ENCODE measurements at regions not wholly inside any gene's neighbourhood (a gene's known extent, or its start where the extent isn't known, plus 50 kb on each side); places are given as distances from the start of the nearest gene placed in this dataset.

GRCh38 chr11:26231252-26231661 lies 100.7 kb upstream of the ANO3 start:
- Histone ChIP-seq H3K27ac (ENCODE audit: low read length) (no peak overlapping the region), H3K27me3 (ENCODE audit: control insufficient read depth, insufficient read depth, low read length) (no peaks in the 10 kb centered on the region), H3K4me3 (ENCODE audit: low read length) (no peak overlapping the region), H3K9me3 (ENCODE audit: control insufficient read depth, insufficient read depth, low read length) (no peaks in the 10 kb centered on the region), H3K36me3 (ENCODE audit: control insufficient read depth, insufficient read depth, low read length) (no peaks in the 10 kb centered on the region), H3K4me1 (ENCODE audit: control insufficient read depth, insufficient read depth, low read length) (no peaks in the 10 kb centered on the region)
- Mint-ChIP-seq H3K36me3 (no peaks in the 10 kb centered on the region), H3K27me3 (ENCODE audit: low read depth in 2 of 2) (no peaks in the 10 kb centered on the region), H3K4me1 (no peaks in the 10 kb centered on the region), H3K27ac (no peak overlapping the region), H3K9me3 (peaks cover 2 to 4% of the 10 kb centered on the region in 2 donors), H3K4me3 (no peak overlapping the region)
- intact Hi-C loops (cut with micrococcal nuclease): no loop called here
- TF ChIP-seq CTCF (IDR thresholded peaks at IDR 0.05): no peak
- DNase-seq (no peak), ATAC-seq (no peak)
- 60% methylated on average over 2 of the region's 3 CpGs for WGBS (ENCODE audit: insufficient coverage)

DNA sequence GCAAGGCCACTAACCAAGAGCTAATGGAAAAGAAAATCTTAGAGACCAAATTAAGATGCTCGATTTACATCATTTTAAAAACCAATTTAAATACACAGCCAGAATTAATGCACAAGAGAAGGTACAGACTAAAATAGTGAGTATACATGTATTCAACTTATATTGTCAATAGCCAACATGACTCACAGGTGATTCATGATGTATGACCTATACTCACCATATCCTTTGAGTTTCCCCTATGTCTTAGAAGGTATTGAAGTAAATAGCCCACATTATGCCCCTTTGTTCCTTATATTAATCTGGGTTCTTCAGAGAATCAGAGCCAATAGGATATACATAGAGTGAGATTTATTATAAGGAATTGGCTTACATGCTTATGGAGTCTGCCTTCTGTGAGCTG lies 97.5 kb upstream of the ANO3 start:
- Mint-ChIP-seq H3K4me3 (no peak overlapping the region), H3K36me3 (no peaks in the 10 kb centered on the region), H3K9me3 (peaks cover 5 to 7% of the 10 kb centered on the region in 2 donors), H3K27ac (no peak overlapping the region), H3K27me3 (ENCODE audit: low read depth in 2 of 2) (no peaks in the 10 kb centered on the region), H3K4me1 (no peaks in the 10 kb centered on the region)
- ATAC-seq: no peak
- Histone ChIP-seq H3K27me3 (ENCODE audit: control insufficient read depth, insufficient read depth, low read length) (no peaks in the 10 kb centered on the region), H3K9me3 (ENCODE audit: control insufficient read depth, insufficient read depth, low read length) (no peaks in the 10 kb centered on the region), H3K36me3 (ENCODE audit: control insufficient read depth, insufficient read depth, low read length) (no peaks in the 10 kb centered on the region), H3K27ac (ENCODE audit: low read length) (no peak overlapping the region), H3K4me1 (ENCODE audit: control insufficient read depth, insufficient read depth, low read length) (no peaks in the 10 kb centered on the region), H3K4me3 (ENCODE audit: low read length) (no peak overlapping the region)
- no CpG with 5 or more reads among the region's 1 CpG for WGBS (ENCODE audit: insufficient coverage)
- intact Hi-C loops (cut with micrococcal nuclease): no loop called here
- TF ChIP-seq CTCF (IDR thresholded peaks at IDR 0.05): no peak
- DNase-seq: no peak

GRCh38 chr11:26243426-26243825 lies 88.5 kb upstream of the ANO3 start:
- Mint-ChIP-seq H3K27ac (no peak overlapping the region), H3K36me3 (no peaks in the 10 kb centered on the region), H3K9me3 (peaks cover 8 to 14% of the 10 kb centered on the region in 2 donors), H3K27me3 (ENCODE audit: low read depth in 2 of 2) (no peaks in the 10 kb centered on the region), H3K4me1 (no peaks in the 10 kb centered on the region), H3K4me3 (no peak overlapping the region)
- intact Hi-C loops (cut with micrococcal nuclease): no loop called here
- Histone ChIP-seq H3K36me3 (ENCODE audit: control insufficient read depth, insufficient read depth, low read length) (no peaks in the 10 kb centered on the region), H3K27ac (ENCODE audit: low read length) (no peak overlapping the region), H3K4me3 (ENCODE audit: low read length) (no peak overlapping the region), H3K9me3 (ENCODE audit: control insufficient read depth, insufficient read depth, low read length) (no peaks in the 10 kb centered on the region), H3K27me3 (ENCODE audit: control insufficient read depth, insufficient read depth, low read length) (no peaks in the 10 kb centered on the region), H3K4me1 (ENCODE audit: control insufficient read depth, insufficient read depth, low read length) (no peaks in the 10 kb centered on the region)
- DNase-seq (no peak), ATAC-seq (no peak)
- no peak for TF ChIP-seq CTCF (IDR thresholded peaks at IDR 0.05)

DNA sequence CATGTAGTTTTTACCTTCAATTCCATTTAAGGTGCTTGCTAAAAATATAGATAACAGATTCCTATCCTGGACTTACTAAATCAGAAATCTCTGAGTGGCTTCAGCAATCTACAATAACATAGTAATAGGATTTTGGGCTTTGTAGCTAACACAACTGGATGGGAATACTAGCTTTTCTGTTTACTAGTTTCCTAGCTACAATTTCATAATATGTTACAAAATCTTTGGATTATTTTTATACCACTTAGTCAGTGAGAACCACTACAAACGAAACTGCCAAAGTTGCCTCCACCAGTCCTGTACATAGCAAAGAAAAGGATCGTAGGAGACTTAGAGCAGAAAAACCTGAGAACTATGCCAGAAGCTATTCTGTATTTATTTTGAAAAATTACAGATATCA lies 87.7 kb upstream of the ANO3 start:
- H3K9me3 ChIP-seq (ENCODE audit: control insufficient read depth, insufficient read depth, low read length): no peaks in the 10 kb centered on the region
- intact Hi-C loops (cut with micrococcal nuclease): no loop called here
- Mint-ChIP-seq H3K9me3 (peaks cover 8 to 13% of the 10 kb centered on the region in 2 donors), H3K27ac (no peak overlapping the region), H3K27me3 (ENCODE audit: low read depth in 2 of 2) (no peaks in the 10 kb centered on the region), H3K4me1 (no peaks in the 10 kb centered on the region), H3K4me3 (no peak overlapping the region), H3K36me3 (no peaks in the 10 kb centered on the region)
- no peak overlapping the region for H3K4me3 ChIP-seq (ENCODE audit: low read length)
- H3K27ac ChIP-seq (ENCODE audit: low read length): no peak overlapping the region
- H3K27me3 ChIP-seq (ENCODE audit: control insufficient read depth, insufficient read depth, low read length): no peaks in the 10 kb centered on the region
- no peaks in the 10 kb centered on the region for H3K4me1 ChIP-seq (ENCODE audit: control insufficient read depth, insufficient read depth, low read length)
- no peak for TF ChIP-seq CTCF (IDR thresholded peaks at IDR 0.05)
- no peaks in the 10 kb centered on the region for H3K36me3 ChIP-seq (ENCODE audit: control insufficient read depth, insufficient read depth, low read length)
- DNase-seq (no peak), ATAC-seq (no peak)
- 50% methylated on average over 1 of the region's 2 CpGs for WGBS (ENCODE audit: insufficient coverage)

Measured in natural killer cell (primary cell).